HEK293 (cell line): ENCODE measurements at regions not wholly inside any gene's neighbourhood (a gene's known extent, or its start where the extent isn't known, plus 50 kb on each side); places are given as distances from the start of the nearest gene placed in this dataset.

Experiments
- CTCF ChIA-PET: fragments of 350-600 bp; formaldehyde crosslinking; extraction: SDS; loops from one replicate; lab custom pipeline; 2021; ENCODE audit warnings: antibody characterized with exemption; lab: Yijun Ruan, JAX
- POLR2A ChIA-PET: fragments of 300-600 bp; formaldehyde crosslinking; extraction: SDS; loops from one replicate; lab custom pipeline; 2020; ENCODE audit warnings: antibody characterized with exemption, inconsistent platforms; lab: Yijun Ruan, JAX
- H3K27ac ChIP-seq: fragments of 200-500 bp; sonication (Bioruptor generic); 2 replicates; pipeline ENCODE4 v1.5.1; 2014; ENCODE audit warnings: low read depth, low read length, control low read depth, inconsistent platforms; ENCODE audit errors: extremely low read depth
- H3K36me3 ChIP-seq, 2 experiments: fragments of 200-500 bp in 1 of 2; sonication (Bioruptor generic) in 1 of 2; 1 replicate in 1 of 2; 2 replicates in 1 of 2; pipeline ENCODE4 v1.5.1; 2014 to 2017; ENCODE audit warnings: inconsistent platforms in 2 of 2, low read length in 2 of 2; ENCODE audit not compliant: control insufficient read depth in 2 of 2, insufficient read depth in 1 of 2
- H3K4me1 ChIP-seq: fragments of 200-500 bp; sonication (Bioruptor generic); 2 replicates; pipeline ENCODE4 v1.5.1; 2014; ENCODE audit warnings: mild to moderate bottlenecking, low read length, inconsistent platforms; ENCODE audit not compliant: control insufficient read depth, insufficient read depth
- H3K4me3 ChIP-seq: 2 replicates; pipeline ENCODE4 v1.5.1; 2011; ENCODE audit warnings: low read depth, mild to moderate bottlenecking, control low read depth, low read length, moderate library complexity
- H3K9me3 ChIP-seq: fragments of 200-500 bp; sonication (Bioruptor generic); 2 replicates; pipeline ENCODE4 v1.5.1; 2014; ENCODE audit warnings: low read depth, low read length, inconsistent platforms; ENCODE audit not compliant: control insufficient read depth, insufficient read depth
- BCL6B ChIP-seq: fragments of 450-650 bp; formaldehyde crosslinking; IDR thresholded peaks from 2 replicates; pipeline ENCODE4 v1.5.1; 2017; ENCODE audit warnings: missing biosample characterization, missing genetic modification characterization
- HIC1 ChIP-seq: fragments of 450-650 bp; formaldehyde crosslinking; IDR thresholded peaks from 2 replicates; pipeline ENCODE4 v1.5.1; 2016; ENCODE audit warnings: missing biosample characterization, missing genetic modification characterization
- SP3 ChIP-seq: fragments of 450-650 bp; formaldehyde crosslinking; IDR thresholded peaks from 2 replicates; pipeline ENCODE4 v1.5.1; 2016; ENCODE audit warnings: missing biosample characterization, missing genetic modification characterization
- YY1 ChIP-seq: fragments of 450-650 bp; formaldehyde crosslinking; IDR thresholded peaks from 2 replicates; pipeline ENCODE4 v1.5.1; 2018; ENCODE audit warnings: missing biosample characterization, missing genetic modification characterization
- ZBTB21 ChIP-seq: fragments of 450-650 bp; formaldehyde crosslinking; IDR thresholded peaks from 2 replicates; pipeline ENCODE4 v1.5.1; 2017; ENCODE audit warnings: missing biosample characterization, missing genetic modification characterization
- ZNF148 ChIP-seq: fragments of 450-650 bp; formaldehyde crosslinking; IDR thresholded peaks from 2 replicates; pipeline ENCODE4 v1.5.0; 2017; ENCODE audit warnings: missing biosample characterization, missing genetic modification characterization, borderline replicate concordance
- ZNF155 ChIP-seq: fragments of 450-650 bp; formaldehyde crosslinking; IDR thresholded peaks from 2 replicates; pipeline ENCODE4 v1.5.1; 2016; ENCODE audit warnings: missing biosample characterization, missing genetic modification characterization
- ZNF239 ChIP-seq: fragments of 450-650 bp; formaldehyde crosslinking; IDR thresholded peaks from 2 replicates; pipeline ENCODE4 v1.5.1; 2016; ENCODE audit warnings: missing biosample characterization, missing genetic modification characterization
- ZNF24 ChIP-seq: fragments of 450-650 bp; formaldehyde crosslinking; IDR thresholded peaks from 2 replicates; pipeline ENCODE4 v1.5.1; 2016; ENCODE audit warnings: missing biosample characterization, missing genetic modification characterization
- ZNF529 ChIP-seq: fragments of 450-650 bp; formaldehyde crosslinking; IDR thresholded peaks from 2 replicates; pipeline ENCODE4 v1.5.1; 2017; ENCODE audit warnings: missing genetic modification characterization, missing biosample characterization; ENCODE audit not compliant: insufficient replicate concordance
- ZNF544 ChIP-seq: fragments of 450-650 bp; formaldehyde crosslinking; IDR thresholded peaks from 2 replicates; pipeline ENCODE4 v1.5.0; 2017; ENCODE audit warnings: missing biosample characterization, missing genetic modification characterization
- ZNF596 ChIP-seq: fragments of 450-650 bp; IDR thresholded peaks from 2 replicates; pipeline ENCODE4 v1.5.0; 2018; ENCODE audit warnings: missing biosample characterization, mild to moderate bottlenecking, missing genetic modification characterization, moderate library complexity
- ZNF692 ChIP-seq: fragments of 450-650 bp; formaldehyde crosslinking; IDR thresholded peaks from 2 replicates; pipeline ENCODE4 v1.5.1; 2016; ENCODE audit warnings: missing biosample characterization, missing genetic modification characterization
- ZSCAN18 ChIP-seq: fragments of 450-650 bp; formaldehyde crosslinking; IDR thresholded peaks from 2 replicates; pipeline ENCODE4 v1.5.1; 2016; ENCODE audit warnings: missing biosample characterization, missing genetic modification characterization
- ZSCAN30 ChIP-seq: fragments of 450-650 bp; IDR thresholded peaks from 2 replicates; pipeline ENCODE4 v1.5.1; 2018; ENCODE audit warnings: missing biosample characterization, mild to moderate bottlenecking, missing genetic modification characterization, moderate library complexity
- TF ChIP-seq, protein P1 (sequence below): fragments of 450-650 bp; formaldehyde crosslinking; IDR thresholded peaks from 2 replicates; pipeline ENCODE4 v1.5.1; 2016; ENCODE audit warnings: missing biosample characterization, missing genetic modification characterization, borderline replicate concordance
- TF ChIP-seq, protein P2 (sequence below): fragments of 450-650 bp; formaldehyde crosslinking; IDR thresholded peaks from 2 replicates; pipeline ENCODE4 v1.5.1; 2016; ENCODE audit warnings: missing biosample characterization, missing genetic modification characterization, borderline replicate concordance

DNA sequence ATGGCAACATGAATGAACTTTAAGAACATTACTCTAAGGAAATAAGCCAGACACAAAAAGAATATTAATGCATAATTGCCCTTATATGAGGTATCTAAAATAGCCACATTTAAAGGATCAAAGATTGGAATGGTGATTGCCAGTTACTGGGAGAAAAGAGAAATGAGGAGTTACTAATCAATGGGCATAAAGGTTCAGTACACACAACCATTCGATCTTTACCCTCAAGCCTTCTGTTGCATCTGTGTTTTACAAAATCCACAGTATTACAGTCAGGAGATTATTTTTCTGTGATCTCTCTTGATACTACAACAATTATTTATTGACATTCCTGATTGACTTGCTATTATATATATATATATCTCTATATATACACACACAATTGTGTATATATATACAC, 310.0 kb upstream of the SLITRK5 start (continued):
- no peak for TF ChIP-seq ZNF148
- no peak for TF ChIP-seq ZBTB21
- TF ChIP-seq ZNF544 (tag by site-specific recombination) = no peak
- no peak for TF ChIP-seq ZNF24
- no peak for TF ChIP-seq ZNF529 (tag by site-specific recombination)
- no peak for TF ChIP-seq SP3

DNA sequence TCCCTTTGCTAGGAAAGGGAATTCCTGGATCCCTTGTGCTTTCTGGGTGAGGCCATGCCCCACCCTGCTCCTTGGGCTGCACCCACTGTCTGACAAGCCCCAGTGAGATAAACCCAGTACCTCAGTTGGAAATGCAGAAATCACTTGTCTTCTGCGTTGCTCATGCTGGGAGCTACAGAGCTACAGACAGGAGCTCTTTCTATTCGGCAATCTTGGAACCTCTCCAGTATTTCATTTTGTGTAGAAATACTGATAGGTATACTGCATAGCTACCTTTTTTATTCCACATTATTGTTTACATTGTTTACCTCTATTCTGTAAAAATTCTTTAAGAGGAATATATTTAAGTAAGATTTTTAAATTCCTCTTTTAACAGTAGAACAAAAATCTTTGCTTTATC, 302.5 kb upstream of the SLITRK5 start:
- Histone ChIP-seq H3K36me3 (no peaks in the 10 kb centered on the region), H3K4me3 (no peak overlapping the region), H3K9me3 (no peaks in the 10 kb centered on the region), H3K27ac (no peak overlapping the region), H3K4me1 (no peaks in the 10 kb centered on the region)
- CTCF ChIA-PET = no interaction called here
- POLR2A ChIA-PET = no interaction called here
- TF ChIP-seq ZSCAN30 (tag by site-specific recombination) = no peak
- no peak for TF ChIP-seq ZSCAN18 (tag by site-specific recombination)
- TF ChIP-seq HIC1 (tag by site-specific recombination) = no peak
- no peak for TF ChIP-seq ZNF239 (tag by site-specific recombination)
- TF ChIP-seq, protein P1, sequence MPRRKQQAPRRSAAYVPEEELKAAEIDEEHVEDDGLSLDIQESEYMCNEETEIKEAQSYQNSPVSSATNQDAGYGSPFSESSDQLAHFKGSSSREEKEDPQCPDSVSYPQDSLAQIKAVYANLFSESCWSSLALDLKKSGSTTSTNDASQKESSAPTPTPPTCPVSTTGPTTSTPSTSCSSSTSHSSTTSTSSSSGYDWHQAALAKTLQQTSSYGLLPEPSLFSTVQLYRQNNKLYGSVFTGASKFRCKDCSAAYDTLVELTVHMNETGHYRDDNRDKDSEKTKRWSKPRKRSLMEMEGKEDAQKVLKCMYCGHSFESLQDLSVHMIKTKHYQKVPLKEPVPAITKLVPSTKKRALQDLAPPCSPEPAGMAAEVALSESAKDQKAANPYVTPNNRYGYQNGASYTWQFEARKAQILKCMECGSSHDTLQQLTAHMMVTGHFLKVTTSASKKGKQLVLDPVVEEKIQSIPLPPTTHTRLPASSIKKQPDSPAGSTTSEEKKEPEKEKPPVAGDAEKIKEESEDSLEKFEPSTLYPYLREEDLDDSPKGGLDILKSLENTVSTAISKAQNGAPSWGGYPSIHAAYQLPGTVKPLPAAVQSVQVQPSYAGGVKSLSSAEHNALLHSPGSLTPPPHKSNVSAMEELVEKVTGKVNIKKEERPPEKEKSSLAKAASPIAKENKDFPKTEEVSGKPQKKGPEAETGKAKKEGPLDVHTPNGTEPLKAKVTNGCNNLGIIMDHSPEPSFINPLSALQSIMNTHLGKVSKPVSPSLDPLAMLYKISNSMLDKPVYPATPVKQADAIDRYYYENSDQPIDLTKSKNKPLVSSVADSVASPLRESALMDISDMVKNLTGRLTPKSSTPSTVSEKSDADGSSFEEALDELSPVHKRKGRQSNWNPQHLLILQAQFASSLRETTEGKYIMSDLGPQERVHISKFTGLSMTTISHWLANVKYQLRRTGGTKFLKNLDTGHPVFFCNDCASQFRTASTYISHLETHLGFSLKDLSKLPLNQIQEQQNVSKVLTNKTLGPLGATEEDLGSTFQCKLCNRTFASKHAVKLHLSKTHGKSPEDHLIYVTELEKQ = no peak
- no peak for TF ChIP-seq BCL6B
- no peak for TF ChIP-seq ZNF155
- TF ChIP-seq ZNF692 = no peak
- no peak for TF ChIP-seq ZNF596 (tag by site-specific recombination)
- no peak for TF ChIP-seq YY1 (tag by site-specific recombination)
- TF ChIP-seq, protein P2, sequence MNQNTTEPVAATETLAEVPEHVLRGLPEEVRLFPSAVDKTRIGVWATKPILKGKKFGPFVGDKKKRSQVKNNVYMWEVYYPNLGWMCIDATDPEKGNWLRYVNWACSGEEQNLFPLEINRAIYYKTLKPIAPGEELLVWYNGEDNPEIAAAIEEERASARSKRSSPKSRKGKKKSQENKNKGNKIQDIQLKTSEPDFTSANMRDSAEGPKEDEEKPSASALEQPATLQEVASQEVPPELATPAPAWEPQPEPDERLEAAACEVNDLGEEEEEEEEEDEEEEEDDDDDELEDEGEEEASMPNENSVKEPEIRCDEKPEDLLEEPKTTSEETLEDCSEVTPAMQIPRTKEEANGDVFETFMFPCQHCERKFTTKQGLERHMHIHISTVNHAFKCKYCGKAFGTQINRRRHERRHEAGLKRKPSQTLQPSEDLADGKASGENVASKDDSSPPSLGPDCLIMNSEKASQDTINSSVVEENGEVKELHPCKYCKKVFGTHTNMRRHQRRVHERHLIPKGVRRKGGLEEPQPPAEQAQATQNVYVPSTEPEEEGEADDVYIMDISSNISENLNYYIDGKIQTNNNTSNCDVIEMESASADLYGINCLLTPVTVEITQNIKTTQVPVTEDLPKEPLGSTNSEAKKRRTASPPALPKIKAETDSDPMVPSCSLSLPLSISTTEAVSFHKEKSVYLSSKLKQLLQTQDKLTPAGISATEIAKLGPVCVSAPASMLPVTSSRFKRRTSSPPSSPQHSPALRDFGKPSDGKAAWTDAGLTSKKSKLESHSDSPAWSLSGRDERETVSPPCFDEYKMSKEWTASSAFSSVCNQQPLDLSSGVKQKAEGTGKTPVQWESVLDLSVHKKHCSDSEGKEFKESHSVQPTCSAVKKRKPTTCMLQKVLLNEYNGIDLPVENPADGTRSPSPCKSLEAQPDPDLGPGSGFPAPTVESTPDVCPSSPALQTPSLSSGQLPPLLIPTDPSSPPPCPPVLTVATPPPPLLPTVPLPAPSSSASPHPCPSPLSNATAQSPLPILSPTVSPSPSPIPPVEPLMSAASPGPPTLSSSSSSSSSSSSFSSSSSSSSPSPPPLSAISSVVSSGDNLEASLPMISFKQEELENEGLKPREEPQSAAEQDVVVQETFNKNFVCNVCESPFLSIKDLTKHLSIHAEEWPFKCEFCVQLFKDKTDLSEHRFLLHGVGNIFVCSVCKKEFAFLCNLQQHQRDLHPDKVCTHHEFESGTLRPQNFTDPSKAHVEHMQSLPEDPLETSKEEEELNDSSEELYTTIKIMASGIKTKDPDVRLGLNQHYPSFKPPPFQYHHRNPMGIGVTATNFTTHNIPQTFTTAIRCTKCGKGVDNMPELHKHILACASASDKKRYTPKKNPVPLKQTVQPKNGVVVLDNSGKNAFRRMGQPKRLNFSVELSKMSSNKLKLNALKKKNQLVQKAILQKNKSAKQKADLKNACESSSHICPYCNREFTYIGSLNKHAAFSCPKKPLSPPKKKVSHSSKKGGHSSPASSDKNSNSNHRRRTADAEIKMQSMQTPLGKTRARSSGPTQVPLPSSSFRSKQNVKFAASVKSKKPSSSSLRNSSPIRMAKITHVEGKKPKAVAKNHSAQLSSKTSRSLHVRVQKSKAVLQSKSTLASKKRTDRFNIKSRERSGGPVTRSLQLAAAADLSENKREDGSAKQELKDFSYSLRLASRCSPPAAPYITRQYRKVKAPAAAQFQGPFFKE (tag by site-specific recombination) = no peak
